Endothelial cell of umbilical vein (primary cell): ENCODE measurements at regions not wholly inside any gene's neighbourhood (a gene's known extent, or its start where the extent isn't known, plus 50 kb on each side); places are given as distances from the start of the nearest gene placed in this dataset.

Source experiments
- BruUV-seq: library from RNA; stranded (reverse); fragments of 400-500 nt; replicated peaks from 2 replicates; lab custom pipeline; 2021; lab: Mats Ljungman, UMichigan
- CTCF ChIA-PET: fragments of 300-600, 350-600 bp; sonication (Branson Sonifier 250); formaldehyde crosslinking; loops from one replicate; lab custom pipeline; 2021; ENCODE audit warnings: antibody characterized with exemption, inconsistent platforms; lab: Charles Lee
- POLR2A ChIA-PET: fragments of 300-600, 350-600 bp; sonication (Branson Sonifier 250); formaldehyde crosslinking; loops from one replicate; lab custom pipeline; 2021; ENCODE audit warnings: antibody characterized with exemption, inconsistent platforms; lab: Charles Lee
- DNase-seq: peaks from one replicate; pipeline ENCODE4 v3.0.0-alpha.2; 2011; ENCODE audit warnings: low read depth, low spot score
- FAIRE-seq: peaks from 2 replicates; lab custom pipeline; 2011; peaks lifted over from hg19 to GRCh38; lab: Jason Lieb, UNC
- H2AFZ ChIP-seq: 2 replicates; pipeline ENCODE4 v1.6.0; 2012; ENCODE audit warnings: low read depth, low read length, control low read depth, inconsistent platforms
- H3K27ac ChIP-seq: 2 replicates; pipeline ENCODE4 v1.5.1; 2011; ENCODE audit warnings: low read depth, mild to moderate bottlenecking, control low read depth, low read length, moderate library complexity; ENCODE audit not compliant: insufficient read depth
- H3K27me3 ChIP-seq, 2 experiments: 2 replicates each; pipeline versions ENCODE4 v1.6.0 to v1.6.1; 2011; ENCODE audit warnings: low read length in 2 of 2, mixed read lengths in 1 of 2; ENCODE audit not compliant: control insufficient read depth in 2 of 2, insufficient read depth in 2 of 2
- H3K36me3 ChIP-seq, 2 experiments: 2 replicates in 1 of 2; 3 replicates in 1 of 2; pipeline ENCODE4 v1.5.1; 2011; ENCODE audit warnings: low read length in 2 of 2, mild to moderate bottlenecking in 1 of 2, moderate library complexity in 1 of 2; ENCODE audit not compliant: control insufficient read depth in 2 of 2, insufficient read depth in 2 of 2; ENCODE audit errors: extremely low read depth in 1 of 2
- H3K4me1 ChIP-seq: 3 replicates; pipeline ENCODE4 v1.5.1; 2011; ENCODE audit warnings: mild to moderate bottlenecking, low read length; ENCODE audit not compliant: control insufficient read depth, insufficient read depth; ENCODE audit errors: extremely low read depth
- H3K4me2 ChIP-seq: 2 replicates; pipeline ENCODE4 v1.6.1; 2011; ENCODE audit warnings: low read length, control low read depth, mixed read lengths; ENCODE audit not compliant: insufficient read depth
- H3K4me3 ChIP-seq, 3 experiments: fragments of 200-600 bp in 1 of 3; sonication (generic), shearing (Covaris generic) in 1 of 3; replicated peaks in 1 of 3; 2 replicates each; pipeline ENCODE4 v1.5.1; 2011 to 2016; ENCODE audit warnings: control low read depth in 3 of 3, low read length in 3 of 3, mild to moderate bottlenecking in 2 of 3, inconsistent platforms in 1 of 3, low read depth in 1 of 3, moderate library complexity in 1 of 3; ENCODE audit not compliant: insufficient read depth in 1 of 3
- H3K79me2 ChIP-seq: 2 replicates; pipeline ENCODE4 v1.6.0; 2012; ENCODE audit warnings: low read length, inconsistent platforms; ENCODE audit not compliant: control insufficient read depth, insufficient read depth
- H3K9ac ChIP-seq: replicated peaks from 2 replicates; pipeline ENCODE3; 2011; ENCODE audit warnings: low read length, control low read depth; ENCODE audit not compliant: insufficient read depth; ENCODE audit errors: extremely low read depth
- H3K9me1 ChIP-seq: replicated peaks from 3 replicates; pipeline ENCODE4 v1.6.0; 2011; ENCODE audit warnings: mild to moderate bottlenecking, low read length; ENCODE audit not compliant: control insufficient read depth, insufficient read depth; ENCODE audit errors: extremely low read depth
- H3K9me3 ChIP-seq: replicated peaks from 2 replicates; pipeline ENCODE4 v1.5.1; 2012; ENCODE audit warnings: low read length, inconsistent platforms; ENCODE audit not compliant: control insufficient read depth, insufficient read depth
- H4K20me1 ChIP-seq: replicated peaks from 2 replicates; pipeline ENCODE3; 2011; ENCODE audit warnings: mild to moderate bottlenecking, low read length; ENCODE audit not compliant: control insufficient read depth, insufficient read depth; ENCODE audit errors: extremely low read depth
- CTCF ChIP-seq, 2 donors: IDR thresholded peaks; 1 replicate in 1 of 2; 2 replicates in 1 of 2; pipeline ENCODE4 v1.5.1; 2011; ENCODE audit warnings: low read length in 2 of 2, mild to moderate bottlenecking in 2 of 2, moderate library complexity in 2 of 2, control low read depth in 1 of 2, inconsistent platforms in 1 of 2, low read depth in 1 of 2; ENCODE audit not compliant: insufficient read depth in 1 of 2; ENCODE audit errors: extremely low read depth in 1 of 2
- EZH2 ChIP-seq: IDR thresholded peaks from 2 replicates; pipeline ENCODE4 v1.6.1; 2012; ENCODE audit warnings: borderline replicate concordance, low read depth, mild to moderate bottlenecking, moderate library complexity, low read length, inconsistent platforms; ENCODE audit not compliant: severe bottlenecking
- FOS ChIP-seq: IDR thresholded peaks from 2 replicates; pipeline ENCODE4 v1.6.1; 2011; ENCODE audit warnings: mild to moderate bottlenecking, low read length, moderate library complexity, borderline replicate concordance; ENCODE audit not compliant: insufficient read depth
- GATA2 ChIP-seq: IDR thresholded peaks from 2 replicates; pipeline ENCODE4 v1.7.0; 2011; ENCODE audit warnings: low read depth, mild to moderate bottlenecking, moderate library complexity, mixed read lengths, low read length; ENCODE audit not compliant: insufficient read length, insufficient read depth
- JUN ChIP-seq: IDR thresholded peaks from 2 replicates; pipeline ENCODE4 v1.6.1; 2011; ENCODE audit warnings: borderline replicate concordance, low read depth; ENCODE audit not compliant: insufficient read length, insufficient read depth
- MAX ChIP-seq: IDR thresholded peaks from 2 replicates; pipeline ENCODE4 v1.6.1; 2011; ENCODE audit not compliant: insufficient read depth, insufficient read length
- MYC ChIP-seq: IDR thresholded peaks from one replicate; pipeline ENCODE4 v1.6.1; 2011; ENCODE audit warnings: mild to moderate bottlenecking, low read depth, low read length
- POLR2A ChIP-seq: IDR thresholded peaks from 2 replicates; pipeline ENCODE4 v1.6.1; 2012; ENCODE audit warnings: low read depth, mild to moderate bottlenecking, control low read depth, low read length
- POLR2AphosphoS5 ChIP-seq: IDR thresholded peaks from 2 replicates; pipeline ENCODE4 v1.6.1; 2012; ENCODE audit warnings: low read depth, mild to moderate bottlenecking, control low read depth, low read length, moderate library complexity; ENCODE audit not compliant: insufficient read depth
- dilution Hi-C: fragments of 300-500 bp; cut with MboI; formaldehyde crosslinking; loops from one replicate; pipeline ENCODE4 v1.15.0; 2019; ENCODE audit warnings: low sequenced_read_pairs; ENCODE audit not compliant: extremely low pct_ligation_motif_present
- intact Hi-C: fragments of 100-400 bp; cut with micrococcal nuclease; formaldehyde crosslinking; loops from one replicate; pipeline ENCODE4 v1.10.0; 2022

GRCh38 chr12:124485371-124485770 is 82.0 kb downstream of the NCOR2 start:
- no peaks in the 10 kb centered on the region for H3K9me3 ChIP-seq
- FAIRE-seq: no peak
- H3K4me3 ChIP-seq: no peak overlapping the region
- no peak overlapping the region for H2AFZ ChIP-seq
- peaks cover 3 to 4% of the 10 kb centered on the region in 2 experiments for H3K36me3 ChIP-seq
- H3K27ac ChIP-seq: no peak overlapping the region
- no peaks in the 10 kb centered on the region for H3K9me1 ChIP-seq
- H3K9ac ChIP-seq: no peak overlapping the region
- no peaks in the 10 kb centered on the region for H3K27me3 ChIP-seq
- H3K4me2 ChIP-seq: no peak overlapping the region
- TF ChIP-seq POLR2A (no peak), EZH2 (no peak), MYC (no peak), FOS (no peak), CTCF (IDR thresholded peaks at IDR 0.05; ENCODE audit: extremely low read depth in 1 of 2, insufficient read depth in 1 of 2, low read depth in 1 of 2, low read length in 2 of 2) (no peak), GATA2 (no peak), POLR2AphosphoS5 (no peak), MAX (no peak), JUN (no peak)
- dilution Hi-C loops: no loop called here
- H3K4me1 ChIP-seq: no peaks in the 10 kb centered on the region
- H4K20me1 ChIP-seq: no peaks in the 10 kb centered on the region
- no TSS peak for BruUV-seq
- H3K79me2 ChIP-seq: peaks cover 13% of the 10 kb centered on the region
- DNase-seq: no peak
- intact Hi-C loops: no loop called here
- ChIA-PET CTCF (no interaction called here), POLR2A (no interaction called here)
